Skin of body (tissue), 1 donor: ENCODE measurements at regions not wholly inside any gene's neighbourhood (a gene's known extent, or its start where the extent isn't known, plus 50 kb on each side); places are given as distances from the start of the nearest gene placed in this dataset.

ENCODE experiments used
- DNase-seq: peaks from one replicate; lab custom pipeline; 2025; lab: John Stamatoyannopoulos, UW

- no peak for DNase-seq
These were observed 88.2 kb downstream of the SCG2 start for GRCh38 chr2:223513771-223514455.

GRCh38 chr2:223519471-223519870 is 82.7 kb downstream of the SCG2 start:
- DNase-seq: no peak

- DNase-seq: no peak
These were observed 79.4 kb downstream of the SCG2 start for GRCh38 chr2:223522796-223523195.

GRCh38 chr2:223523551-223524001 is 78.6 kb downstream of the SCG2 start:
- DNase-seq: peak; percentile 62

- no peak for DNase-seq
These were observed 78.1 kb downstream of the SCG2 start for GRCh38 chr2:223524066-223524465.

- DNase-seq: no peak
These were observed 76.1 kb downstream of the SCG2 start for GRCh38 chr2:223526106-223526505.

- peak; percentile 50 for DNase-seq
These were observed 74.1 kb downstream of the SCG2 start for GRCh38 chr2:223528036-223528435.

GRCh38 chr2:223529696-223530095 is 72.5 kb downstream of the SCG2 start:
- DNase-seq: no peak

GRCh38 chr2:223530811-223531210 is 71.3 kb downstream of the SCG2 start:
- no peak for DNase-seq

GRCh38 chr2:223532161-223532560 is 70.0 kb downstream of the SCG2 start:
- no peak for DNase-seq

- no peak for DNase-seq
These were observed 69.4 kb downstream of the SCG2 start for GRCh38 chr2:223532712-223533111.

- no peak for DNase-seq
These were observed 65.6 kb downstream of the SCG2 start for GRCh38 chr2:223536546-223536945.

- DNase-seq: no peak
These were observed 65.0 kb downstream of the SCG2 start for GRCh38 chr2:223537115-223537514.

GRCh38 chr2:223537651-223538601 is 64.2 kb downstream of the SCG2 start:
- peak; percentile 13 for DNase-seq

- peak; percentile 16 for DNase-seq
These were observed 63.2 kb downstream of the SCG2 start for GRCh38 chr2:223538920-223539440.

- DNase-seq: no peak
These were observed 60.6 kb downstream of the SCG2 start for GRCh38 chr2:223541546-223541945.

- no peak for DNase-seq
These were observed 59.7 kb downstream of the SCG2 start for GRCh38 chr2:223542501-223542900.

- no peak for DNase-seq
These were observed 56.8 kb downstream of the SCG2 start for GRCh38 chr2:223545406-223545805.

GRCh38 chr2:223545830-223546229 is 56.3 kb downstream of the SCG2 start:
- no peak for DNase-seq
